IPS DF 4.7 (cell line): ENCODE measurements at regions not wholly inside any gene's neighbourhood (a gene's known extent, or its start where the extent isn't known, plus 50 kb on each side); places are given as distances from the start of the nearest gene placed in this dataset.
"Not testable (repeated sequence)": the region's sequence is repeated elsewhere in the genome, so short reads cannot be mapped to it uniquely, and the experiment has no call there.

Experiments
- DNase-seq: peaks from one replicate; pipeline ENCODE4 v3.0.0-alpha.2; 2013; ENCODE audit warnings: low spot score; ENCODE audit errors: extremely low read depth

DNA sequence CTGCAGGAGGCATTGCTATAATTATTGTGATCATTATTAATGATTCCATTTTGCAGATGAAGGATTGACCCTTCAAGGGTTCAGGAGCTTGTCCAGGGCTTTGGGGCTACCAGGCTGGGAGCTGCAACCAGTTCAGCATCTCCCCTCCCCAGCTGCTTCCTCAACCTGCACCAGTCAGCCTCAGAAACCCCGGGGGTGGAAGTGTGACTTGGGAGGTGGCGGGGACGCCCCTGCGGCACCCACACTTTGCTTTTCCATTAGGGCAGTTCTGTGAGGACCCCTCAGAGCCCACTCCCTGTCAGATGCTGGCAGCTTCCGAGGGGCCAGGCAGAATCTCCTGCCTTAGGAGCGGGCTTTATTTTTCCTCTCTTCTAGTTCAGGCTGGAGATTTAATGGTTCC, 85.6 kb downstream of the OLFM1 start:
- DNase-seq, result no peak

DNA sequence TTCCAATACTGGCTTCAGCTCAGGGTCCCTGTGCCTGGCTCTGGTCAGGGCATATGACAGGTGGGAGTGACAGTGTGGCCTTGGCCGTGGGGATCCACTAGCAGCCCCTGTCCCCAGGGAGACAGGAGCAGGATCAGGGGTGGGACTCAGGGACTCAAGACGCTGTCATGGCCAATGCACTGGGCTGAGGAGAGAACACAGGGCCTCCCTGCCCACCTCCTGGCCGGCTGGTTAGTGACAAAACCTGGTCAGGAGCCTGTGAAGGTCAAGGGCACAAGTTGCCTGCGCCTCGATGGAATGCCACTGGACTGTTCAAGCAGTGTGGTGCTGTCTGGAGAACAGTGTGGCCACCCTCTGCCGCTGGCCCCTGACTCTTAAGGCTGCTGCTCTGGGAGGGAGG, 86.8 kb downstream of the OLFM1 start:
- DNase-seq, result no peak

- no peak for DNase-seq
Observed at GRCh38 chr9:135174981-135175380, 87.5 kb downstream of the OLFM1 start.

DNA sequence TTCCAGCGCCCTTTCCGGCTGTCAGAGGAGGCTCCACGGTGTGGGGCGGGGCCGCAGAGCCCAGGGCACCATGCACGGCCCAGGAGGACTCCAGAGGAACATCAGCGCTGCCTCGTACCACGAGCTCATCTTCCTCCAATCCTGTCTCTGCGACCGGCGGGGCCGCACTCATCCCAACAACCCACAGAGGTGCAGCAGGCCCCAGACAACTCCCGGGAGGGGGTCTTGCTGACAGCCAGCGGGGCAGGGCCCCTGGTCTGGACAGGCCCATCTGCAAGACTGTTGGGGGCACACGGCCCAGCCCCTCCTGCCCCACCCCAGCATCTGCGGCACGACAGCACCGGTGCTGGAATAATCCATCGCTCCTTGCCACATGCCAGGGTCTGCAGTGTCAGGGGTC, 88.8 kb downstream of the OLFM1 start:
- DNase-seq, result no peak

DNA sequence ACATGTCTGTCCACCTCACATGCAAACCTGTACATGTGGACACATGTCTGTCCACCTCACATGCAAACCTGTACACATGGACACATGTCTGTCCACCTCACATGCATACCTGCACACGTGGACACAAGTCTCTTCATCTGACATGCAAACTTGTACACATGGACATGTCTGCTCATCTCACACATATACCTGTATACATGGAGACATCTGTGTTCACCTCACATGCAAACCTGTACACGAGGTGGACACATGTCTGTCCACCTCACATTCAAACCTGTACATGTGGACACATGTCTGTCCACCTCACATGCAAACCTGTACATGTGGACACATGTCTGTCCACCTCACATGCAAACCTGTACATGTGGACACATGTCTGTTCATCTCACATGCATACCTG, 90.1 kb downstream of the OLFM1 start:
- DNase-seq, result not testable (repeated sequence)

GRCh38 chr9:135178498-135178897, 91.0 kb downstream of the OLFM1 start:
- DNase-seq, result no peak

- no peak for DNase-seq
Observed at GRCh38 chr9:135179041-135179440, 91.6 kb downstream of the OLFM1 start.

- no peak for DNase-seq
Observed at GRCh38 chr9:135179976-135180375, 92.5 kb downstream of the OLFM1 start.

DNA sequence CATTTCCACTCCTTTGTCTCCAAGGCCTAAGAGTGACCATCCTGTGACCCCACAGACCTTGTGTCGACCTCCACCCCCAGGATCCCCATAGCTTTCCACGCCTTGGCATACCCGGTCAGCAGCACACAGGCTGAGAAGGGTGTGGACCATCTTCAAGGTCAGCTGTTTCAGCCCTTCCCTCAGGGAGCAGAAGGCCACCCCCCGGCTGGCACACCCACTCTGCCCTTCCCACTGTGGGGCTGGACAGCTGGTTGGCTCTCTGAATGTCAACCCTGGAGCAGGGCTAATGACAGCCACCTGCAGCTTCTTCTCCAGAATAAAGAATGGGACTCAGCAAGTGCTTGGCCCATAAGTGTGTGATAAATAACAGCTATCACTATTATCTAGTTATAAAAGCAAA, 93.1 kb downstream of the OLFM1 start:
- DNase-seq, result no peak

DNA sequence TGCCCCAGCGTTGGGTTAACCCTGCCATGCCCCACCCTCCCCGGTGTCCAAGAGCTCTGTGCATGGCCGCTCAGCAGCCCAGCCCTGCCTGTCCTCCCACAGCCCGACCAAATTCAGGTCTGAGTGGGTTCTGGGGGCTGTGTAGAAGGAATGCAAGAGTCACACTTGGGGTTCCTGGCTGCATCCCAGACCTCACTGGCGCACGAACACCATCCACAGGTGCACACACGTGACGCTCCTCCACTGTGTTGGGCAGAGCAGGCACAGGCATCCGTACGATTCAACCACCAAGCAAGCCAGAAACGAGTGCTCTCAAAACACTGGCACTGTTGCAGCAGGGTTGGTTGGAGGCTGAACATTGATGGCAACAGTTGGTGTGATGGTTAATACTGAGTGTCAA, 93.9 kb downstream of the OLFM1 start:
- no peak for DNase-seq

GRCh38 chr9:135181841-135182240, 94.4 kb downstream of the OLFM1 start:
- DNase-seq, result not testable (repeated sequence)

DNA sequence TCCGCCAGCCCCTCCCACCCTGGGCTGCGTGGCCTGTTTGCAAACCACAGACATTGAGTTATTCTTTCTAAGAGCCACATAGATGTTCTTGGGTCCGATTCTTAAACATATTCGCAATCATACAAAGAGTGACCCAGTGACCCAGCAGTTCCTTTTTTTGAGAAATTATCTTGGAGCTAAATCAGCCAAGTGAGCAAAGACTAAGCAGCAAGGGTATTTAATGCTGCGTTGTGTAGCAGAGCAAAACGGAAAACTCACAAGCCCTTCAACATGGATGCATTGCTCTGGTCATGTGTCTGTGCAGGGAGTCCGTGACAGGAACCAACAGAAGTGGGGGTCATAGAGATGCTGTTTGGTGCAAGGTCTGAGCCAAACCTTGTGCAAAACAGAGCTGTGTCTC, 95.6 kb downstream of the OLFM1 start:
- DNase-seq, result no peak

GRCh38 chr9:135183528-135184180, 96.2 kb downstream of the OLFM1 start:
- DNase-seq, result no peak

DNA sequence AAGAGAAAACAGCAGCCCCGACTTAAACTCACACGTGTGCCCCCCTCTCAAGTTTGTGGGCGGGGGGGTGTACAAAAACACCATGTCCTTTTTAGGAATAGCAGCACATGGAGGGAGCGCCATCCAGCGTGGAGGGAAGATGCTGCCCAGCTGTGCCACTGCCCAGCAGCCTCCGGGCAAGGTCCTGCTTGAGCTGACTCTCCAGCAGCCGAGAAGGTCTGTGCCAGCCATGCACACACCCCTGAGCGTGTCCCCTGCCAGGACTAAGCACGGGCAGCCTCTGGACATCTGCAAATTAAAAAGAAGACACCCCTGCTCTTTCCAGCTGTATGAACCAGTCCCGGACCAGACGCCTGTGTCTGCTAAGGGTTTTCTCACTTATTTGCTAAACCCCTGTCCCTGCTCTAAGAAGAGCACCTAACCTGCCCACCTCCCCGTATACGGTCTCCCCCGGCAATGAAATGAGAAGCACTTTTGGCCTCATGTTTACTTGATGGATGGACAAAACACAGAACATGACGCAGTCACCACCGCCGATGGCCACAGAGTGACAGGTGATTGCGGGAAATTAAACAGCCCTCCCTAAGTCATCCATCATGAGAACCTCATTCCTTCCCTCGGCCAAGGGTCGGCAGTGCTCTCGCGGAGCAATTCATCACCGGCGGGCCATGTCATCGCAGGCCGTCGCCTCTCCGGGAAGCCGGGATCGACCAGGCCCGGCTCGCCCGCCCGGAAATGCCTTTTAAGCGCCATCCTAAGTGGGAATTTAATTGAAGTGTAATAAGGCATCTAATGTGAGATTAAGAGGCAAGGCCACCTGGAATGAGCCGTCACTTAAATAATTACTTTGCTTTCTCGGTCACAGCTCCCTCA, 96.9 kb downstream of the OLFM1 start:
- no peak for DNase-seq

- DNase-seq, result no peak
Observed at GRCh38 chr9:135185060-135185459, 97.6 kb downstream of the OLFM1 start.

DNA sequence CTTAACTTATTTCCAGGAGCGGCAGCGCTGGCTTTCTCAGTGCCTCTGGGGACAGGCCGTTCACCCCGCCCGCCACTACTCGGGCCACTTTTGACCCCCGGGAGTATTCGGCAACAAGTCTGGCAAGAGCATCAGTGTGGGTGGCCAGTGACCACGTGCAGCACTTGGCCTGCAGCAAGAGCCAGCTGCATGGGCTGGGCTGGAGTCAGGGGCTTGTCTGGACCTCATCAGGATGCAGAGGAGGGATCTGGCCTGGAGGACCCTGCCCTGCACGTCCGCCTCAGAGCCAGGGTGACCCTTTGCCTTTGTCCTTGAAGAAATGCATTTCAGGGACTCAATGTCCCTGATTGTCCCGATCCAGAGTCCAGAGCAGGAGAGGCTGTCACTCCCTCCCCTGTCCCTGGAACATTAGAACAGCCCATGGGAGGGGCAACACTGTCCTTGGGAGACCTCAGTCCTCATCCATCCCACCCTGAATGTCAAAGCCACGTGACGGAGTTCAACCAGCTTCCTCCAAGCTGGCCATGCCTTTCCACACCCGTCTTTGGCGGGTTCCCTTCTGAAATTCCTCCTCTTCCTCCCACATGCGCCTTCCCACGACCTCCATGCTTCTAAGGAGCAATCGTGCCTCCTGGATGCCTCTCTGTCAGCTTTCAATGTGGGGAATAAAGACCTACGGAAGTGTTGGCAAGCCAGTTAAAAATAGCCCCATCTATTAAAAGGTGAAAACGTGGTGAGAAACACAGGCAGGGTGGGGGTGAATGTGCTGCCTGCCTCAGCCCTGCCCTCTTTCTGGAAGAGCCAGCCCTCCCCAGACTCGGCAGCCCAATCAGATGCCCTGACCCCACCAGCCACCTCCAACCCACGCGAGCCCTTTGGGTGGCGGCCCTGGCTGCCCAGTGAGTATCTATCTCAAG, 99.0 kb downstream of the OLFM1 start:
- no peak for DNase-seq

- DNase-seq, result no peak
Observed at GRCh38 chr9:135187365-135187764, 99.9 kb downstream of the OLFM1 start.

DNA sequence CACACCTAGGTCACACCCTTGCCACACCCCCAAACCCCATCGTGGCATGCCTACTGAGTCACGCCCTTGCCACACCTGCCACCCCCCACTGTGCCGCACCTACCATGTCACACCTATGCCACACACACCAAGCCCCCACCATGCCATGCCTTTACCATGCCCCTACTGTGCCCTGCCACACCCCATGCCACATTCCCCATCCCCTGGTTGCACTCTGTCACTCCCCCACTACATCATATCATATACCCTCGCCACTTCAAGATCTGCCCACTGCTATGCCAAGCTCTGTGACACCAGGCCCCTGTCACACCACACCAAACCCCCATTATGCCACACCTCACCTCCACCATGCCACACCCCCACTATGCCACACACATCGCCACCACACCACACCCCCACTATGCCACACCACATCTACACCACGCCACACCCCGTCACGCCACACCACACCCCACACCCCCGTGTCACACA, 101.2 kb downstream of the OLFM1 start:
- DNase-seq, result no peak

GRCh38 chr9:135189497-135189896, 102.0 kb downstream of the OLFM1 start:
- no peak for DNase-seq

GRCh38 chr9:135190789-135191577, 103.5 kb downstream of the OLFM1 start:
- no peak for DNase-seq

DNA sequence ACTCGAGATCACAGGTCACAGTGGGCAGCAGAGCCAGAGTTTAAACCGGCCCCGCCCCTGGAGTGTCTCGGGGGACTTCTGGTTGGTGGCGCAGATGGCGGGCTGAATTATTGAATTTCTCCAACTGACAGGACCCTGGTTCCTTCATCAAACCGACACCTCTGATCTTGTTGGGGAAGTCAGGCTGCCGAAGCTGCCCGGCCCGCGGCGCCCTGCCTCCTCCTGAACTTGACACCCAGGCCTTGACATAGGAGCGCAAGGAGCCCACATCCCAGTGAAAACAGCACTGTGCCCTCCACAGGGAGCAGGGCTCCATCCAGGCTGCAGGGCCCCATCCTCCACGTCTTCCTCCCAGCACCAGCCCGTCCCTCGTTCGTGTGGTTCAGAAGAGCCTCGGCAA, 105.2 kb downstream of the OLFM1 start:
- DNase-seq, result no peak
